GM03348 (cell line): ENCODE measurements at regions not wholly inside any gene's neighbourhood (a gene's known extent, or its start where the extent isn't known, plus 50 kb on each side); places are given as distances from the start of the nearest gene placed in this dataset.

Source experiments
- DNase-seq: peaks from one replicate; pipeline ENCODE4 v3.0.0; 2012; ENCODE audit warnings: low spot score

DNA sequence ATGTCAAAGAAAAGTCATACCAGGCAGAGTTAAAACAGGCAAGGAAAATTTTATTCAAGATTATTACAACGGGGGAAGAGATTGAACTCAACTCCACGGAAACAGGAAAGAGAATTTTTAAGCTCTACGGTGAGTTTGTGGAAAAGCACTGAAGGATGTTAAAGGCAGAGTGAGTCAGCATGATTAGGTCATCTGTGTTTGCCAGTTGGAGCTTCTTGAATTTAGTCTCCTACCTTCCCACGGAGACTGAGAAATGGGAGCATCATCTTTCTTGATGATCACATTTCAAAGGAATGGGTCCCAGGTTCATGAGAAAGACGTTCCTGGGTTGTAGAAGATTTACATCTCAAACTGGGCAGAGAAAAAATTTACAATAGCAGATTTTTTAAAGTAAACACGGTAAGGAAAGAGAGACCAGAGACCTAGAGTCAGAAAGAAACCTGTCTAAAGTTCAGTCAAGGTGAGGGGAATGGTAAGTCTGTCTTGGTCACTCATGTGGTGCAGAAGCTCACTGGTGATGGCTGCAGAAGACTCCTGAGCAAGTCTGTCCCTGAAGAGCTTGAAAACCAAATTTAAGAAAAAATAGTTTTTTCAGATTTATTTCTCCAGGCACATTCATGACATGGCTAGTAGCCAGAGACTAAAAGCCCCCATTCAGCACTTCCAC, 516.9 kb upstream of the LRRN3 start:
- peak; percentile 33 for DNase-seq

DNA sequence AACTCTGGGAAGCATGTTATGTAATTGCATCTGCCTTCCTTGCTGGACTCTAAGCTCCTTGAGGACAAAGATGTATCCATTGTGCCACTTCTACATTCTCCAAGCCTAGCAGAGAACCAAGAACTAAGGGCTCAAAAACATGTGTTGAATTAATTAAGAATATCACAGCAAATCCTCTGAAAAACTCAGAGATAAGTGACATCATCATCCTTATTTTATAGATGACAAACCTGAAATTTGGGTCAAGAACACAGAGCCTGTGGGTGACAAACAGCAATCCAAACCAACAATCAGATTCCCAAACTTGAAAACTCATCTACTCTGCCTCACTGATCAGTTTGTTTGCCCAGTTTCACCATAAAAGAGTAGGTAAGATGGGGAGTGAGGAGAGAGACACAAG, 503.6 kb upstream of the LRRN3 start:
- no peak for DNase-seq

DNA sequence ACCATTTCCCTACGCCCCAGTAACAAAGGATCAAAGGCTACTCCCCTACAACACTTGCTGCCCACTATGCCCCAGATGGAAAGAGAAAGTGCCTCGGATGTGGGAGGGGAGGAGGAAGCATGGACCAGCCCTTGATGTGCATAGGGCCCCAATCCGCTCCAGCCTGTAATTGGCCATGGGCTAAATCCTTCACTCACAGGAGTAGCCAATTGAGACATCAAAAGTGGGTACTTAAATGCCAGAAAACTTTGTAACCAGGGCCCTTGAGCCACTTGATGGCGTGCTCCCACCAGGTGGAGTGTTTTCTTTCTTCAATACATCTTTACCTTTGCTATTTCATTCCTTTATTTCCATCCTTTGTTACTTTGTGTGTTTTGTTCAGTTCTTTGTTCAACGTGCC, 500.5 kb upstream of the LRRN3 start:
- DNase-seq = no peak

DNA sequence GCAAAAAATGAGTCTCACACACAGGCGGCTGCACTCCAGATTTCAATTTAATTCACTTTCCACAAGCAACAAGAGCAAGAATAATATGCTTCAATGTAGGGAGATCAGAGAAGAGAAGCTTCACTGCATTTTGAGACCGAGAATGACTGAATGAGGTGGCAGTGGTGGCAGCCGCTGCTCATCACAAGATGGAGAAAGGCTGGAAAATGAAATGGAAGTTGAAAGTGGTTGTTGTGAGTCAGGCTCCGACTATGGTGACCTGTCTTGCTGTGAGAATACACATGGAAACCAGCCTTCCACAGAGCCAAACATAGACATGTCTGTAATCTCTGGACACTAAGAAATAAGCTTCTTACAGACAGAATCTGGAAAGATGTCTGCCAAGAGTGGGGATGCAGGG, 499.6 kb upstream of the LRRN3 start:
- DNase-seq = peak; percentile 3

DNA sequence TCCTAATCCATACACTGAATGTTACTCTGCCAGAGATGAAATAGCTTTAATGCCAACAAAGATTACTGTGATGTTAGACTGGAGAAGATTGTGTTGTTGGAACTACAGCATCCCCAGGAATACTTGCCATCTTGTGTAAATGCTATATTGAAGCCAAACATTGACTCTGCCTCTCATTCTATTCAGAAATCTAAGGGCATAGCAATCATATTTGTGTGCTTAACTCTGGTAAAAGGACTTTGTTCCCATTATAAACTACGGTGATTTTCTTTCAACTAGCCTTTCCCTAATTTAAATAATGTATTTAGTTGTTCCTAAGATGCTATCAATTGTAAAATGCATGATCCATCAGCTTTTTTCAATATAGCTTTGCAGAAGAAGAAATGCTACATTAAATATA, 498.4 kb upstream of the LRRN3 start:
- no peak for DNase-seq

DNA sequence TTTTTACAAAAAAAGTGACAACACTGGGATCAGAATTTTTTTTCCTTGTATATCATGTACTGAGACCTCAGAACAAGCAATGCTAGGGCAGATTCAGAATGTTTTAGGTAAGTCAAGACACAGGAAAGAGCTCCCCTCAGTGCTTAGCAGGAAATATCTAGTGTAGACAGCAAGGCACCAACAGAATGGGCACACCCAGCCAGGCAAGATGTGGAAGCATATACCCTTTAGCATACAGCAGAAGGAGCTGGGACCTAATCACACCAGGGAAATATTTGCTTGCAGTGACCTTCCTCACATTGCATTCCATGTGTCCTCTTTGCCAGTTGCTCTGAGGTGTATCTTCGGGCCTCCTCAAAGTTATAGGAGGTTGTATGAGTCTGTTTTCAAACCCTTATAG, 497.6 kb upstream of the LRRN3 start:
- no peak for DNase-seq

DNA sequence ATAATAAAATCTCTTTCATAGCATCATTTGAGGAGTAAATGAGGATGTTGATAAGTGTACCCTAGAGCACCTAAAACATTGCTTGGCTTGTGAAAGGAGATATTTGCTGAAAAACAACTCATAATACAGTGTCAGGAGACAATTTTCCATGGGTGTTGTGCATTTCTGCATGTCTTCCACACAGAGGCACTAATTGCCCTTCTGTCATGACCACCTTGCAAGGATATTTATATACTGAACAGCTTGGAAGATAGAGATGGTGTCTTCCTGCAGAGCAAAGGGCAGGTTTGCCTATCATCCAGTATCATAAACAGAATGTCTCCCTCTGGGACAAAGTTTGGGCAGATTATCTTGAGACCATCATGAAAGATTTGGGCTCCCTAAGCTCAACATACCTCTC, 495.2 kb upstream of the LRRN3 start:
- no peak for DNase-seq

DNA sequence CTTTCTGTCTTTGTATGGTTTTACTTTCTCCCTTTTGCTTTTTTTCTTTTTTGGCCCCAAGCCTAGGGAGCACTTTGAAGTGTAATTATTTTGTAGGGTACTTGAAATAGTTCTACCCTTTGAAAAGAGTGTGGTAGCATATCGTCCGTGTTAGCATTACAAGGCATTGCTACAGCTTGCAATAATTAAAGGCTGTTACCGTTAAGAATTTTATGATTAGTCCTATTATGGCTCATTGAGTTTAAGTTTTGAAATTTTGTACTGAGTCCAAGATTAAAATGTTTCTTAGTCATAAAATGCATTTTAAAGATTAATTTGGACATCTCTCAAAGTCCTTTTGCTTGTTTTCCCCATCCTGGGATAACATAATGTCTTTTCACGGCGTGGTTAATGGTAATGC, 490.0 kb upstream of the LRRN3 start:
- no peak for DNase-seq

DNA sequence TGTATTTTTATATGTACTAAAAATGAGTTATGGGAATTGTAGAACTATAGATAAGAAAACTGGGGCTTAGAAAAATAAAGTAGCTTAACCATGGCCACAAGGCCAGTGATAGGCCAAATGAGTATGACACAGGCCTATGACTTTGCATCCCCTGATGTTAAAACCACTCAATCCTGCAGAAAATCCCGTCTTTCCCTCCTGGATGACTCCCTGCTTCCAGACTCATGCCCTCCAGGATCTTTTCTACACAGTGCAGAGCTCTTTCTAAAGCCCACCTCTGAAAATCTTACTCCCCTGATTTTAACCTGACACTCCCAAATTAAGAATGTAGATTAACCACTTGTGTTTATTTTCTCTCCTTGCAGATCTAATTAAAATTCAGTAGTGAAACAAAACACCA, 489.2 kb upstream of the LRRN3 start:
- DNase-seq = no peak

DNA sequence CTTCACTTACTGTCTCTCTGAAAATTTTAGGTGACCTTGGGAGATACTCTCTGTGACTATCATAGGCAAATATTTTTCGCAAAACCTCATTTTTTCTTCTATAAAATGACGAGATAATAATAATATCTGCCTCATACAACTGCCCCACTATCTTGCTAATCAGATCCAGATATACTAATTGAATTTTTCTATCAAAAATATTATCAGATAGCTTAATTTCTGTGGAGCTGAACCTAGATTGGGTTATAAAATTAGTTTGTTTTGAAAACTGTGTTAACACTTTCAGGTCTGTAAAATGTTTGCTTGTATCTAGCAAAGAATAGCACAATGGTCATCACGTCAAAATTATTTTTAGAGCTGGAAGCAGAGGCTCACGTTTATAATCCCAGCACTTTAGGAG, 486.7 kb upstream of the LRRN3 start:
- no peak for DNase-seq

DNA sequence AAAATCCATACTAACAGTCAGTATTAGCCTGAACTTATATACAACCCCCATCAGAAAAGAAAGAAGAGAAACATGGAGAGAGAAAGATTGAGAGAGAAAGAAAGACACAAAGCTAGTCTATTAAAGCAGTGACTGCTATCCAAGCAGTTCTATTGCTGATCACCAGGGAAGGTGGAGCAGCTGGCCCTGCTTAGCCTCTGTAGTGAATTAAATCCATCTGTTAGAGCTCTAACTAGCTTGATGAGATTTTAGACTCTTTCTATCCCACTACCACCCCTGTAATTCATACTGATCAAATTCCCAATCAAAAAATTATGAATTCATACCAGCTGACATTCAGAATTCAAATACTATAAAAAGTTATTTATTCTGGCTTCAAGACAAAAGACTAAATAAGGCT, 486.0 kb upstream of the LRRN3 start:
- no peak for DNase-seq

DNA sequence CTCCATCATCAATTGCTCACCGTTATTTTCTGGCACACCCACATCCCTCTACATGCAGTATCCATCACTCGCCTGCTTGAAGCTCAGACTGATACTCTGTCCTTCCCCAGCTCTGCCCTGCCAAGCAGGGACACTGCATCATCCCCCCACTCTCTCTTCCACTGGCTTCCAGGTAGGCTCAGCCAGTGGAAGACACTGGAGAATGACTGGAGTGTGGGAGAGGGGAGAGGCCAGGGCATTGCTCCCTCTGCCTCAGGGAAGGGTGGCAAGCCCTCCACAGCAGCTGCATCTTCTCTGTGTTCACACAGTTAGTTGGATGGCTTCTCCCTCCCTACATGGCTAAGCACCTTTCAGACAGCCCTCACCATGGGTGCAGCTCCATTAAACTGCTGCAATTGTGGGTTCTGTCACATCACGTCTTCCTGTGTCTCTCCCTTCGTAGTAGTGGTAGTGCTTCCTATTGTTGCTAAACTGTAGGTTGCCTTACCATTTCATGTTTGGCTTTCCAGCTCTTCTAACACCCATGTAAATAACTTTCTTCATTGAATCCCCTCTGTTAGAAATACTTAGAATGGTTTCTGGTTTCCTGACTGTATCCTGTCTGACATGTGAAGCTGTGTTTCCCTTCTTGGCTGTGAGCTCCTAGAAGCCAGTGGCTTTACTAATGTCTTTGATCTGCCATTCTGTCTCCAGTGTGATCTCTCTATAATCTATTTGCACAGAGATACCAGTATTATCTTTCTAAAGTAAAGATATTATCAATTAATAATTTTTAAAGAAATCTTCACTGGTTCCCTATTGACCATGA, 483.7 kb upstream of the LRRN3 start:
- DNase-seq = no peak

DNA sequence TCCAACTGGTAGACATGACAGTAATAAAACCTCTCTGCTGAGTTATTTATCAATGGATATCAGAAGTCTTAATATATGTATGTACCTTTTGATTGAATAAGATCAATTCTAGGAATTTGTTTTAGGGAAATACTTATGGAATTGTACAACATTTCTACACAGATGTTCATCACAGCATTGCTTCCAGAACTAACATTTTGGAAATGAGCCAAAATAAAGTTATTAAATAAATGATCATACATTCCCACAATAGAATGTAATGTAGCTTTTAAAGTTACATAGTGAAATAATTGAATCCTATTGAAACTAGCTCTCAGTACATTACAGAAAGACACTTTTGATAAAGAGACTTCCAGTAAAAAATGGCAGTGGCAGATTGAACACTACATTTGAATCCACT, 481.6 kb upstream of the LRRN3 start:
- DNase-seq = no peak

DNA sequence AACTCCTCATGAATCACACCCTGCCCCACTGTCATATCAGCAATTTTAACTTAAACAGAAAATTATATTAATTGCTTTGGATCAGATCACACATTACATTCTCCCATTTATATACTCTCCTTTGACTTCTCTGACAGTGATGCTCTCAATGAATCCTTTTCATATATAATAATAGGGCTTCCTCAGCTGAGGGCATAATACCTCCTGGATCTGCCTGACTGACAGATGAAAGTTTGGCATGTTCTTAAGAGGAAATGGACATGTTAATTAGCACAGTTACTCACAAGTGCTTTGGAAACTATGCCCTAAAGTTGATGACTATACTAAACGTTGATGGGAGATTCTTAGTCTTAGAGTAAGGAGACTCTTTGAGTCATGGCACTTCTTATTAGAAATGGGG, 478.2 kb upstream of the LRRN3 start:
- DNase-seq = no peak
